HG02588 (cell line): ENCODE measurements at regions not wholly inside any gene's neighbourhood (a gene's known extent, or its start where the extent isn't known, plus 50 kb on each side); places are given as distances from the start of the nearest gene placed in this dataset.
"Not testable (repeated sequence)": the region's sequence is repeated elsewhere in the genome, so short reads cannot be mapped to it uniquely, and the experiment has no call there.

ENCODE experiments used
- ATAC-seq: cut with Tn5 transposase; IDR thresholded peaks from one replicate; pipeline ENCODE4 v1.9.1; 2021; ENCODE audit warnings: mild to moderate bottlenecking, moderate library complexity; ENCODE audit not compliant: unreplicated experiment

GRCh38 chr6:53446151-53446550 lies 97.4 kb upstream of the ELOVL5 start:
- no peak for ATAC-seq

DNA sequence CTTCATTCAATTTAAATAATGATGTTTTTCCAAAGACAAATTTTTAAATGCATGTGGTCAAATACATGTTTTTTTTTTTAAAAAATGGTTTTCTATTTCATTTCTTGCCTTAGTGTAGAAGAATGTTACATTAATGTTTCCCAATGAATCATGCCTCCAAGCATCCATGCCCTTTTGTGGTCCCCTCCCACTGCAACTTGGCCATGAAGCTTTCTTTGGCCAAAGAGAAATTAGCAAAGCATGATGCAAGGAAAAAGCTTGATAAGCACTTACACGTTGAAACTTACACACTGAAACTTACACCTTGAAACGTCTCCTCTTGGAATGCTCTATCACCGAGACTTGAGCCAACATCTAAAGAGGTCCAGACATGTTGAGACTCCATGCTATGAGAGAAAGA lies 93.0 kb upstream of the ELOVL5 start:
- no peak for ATAC-seq

DNA sequence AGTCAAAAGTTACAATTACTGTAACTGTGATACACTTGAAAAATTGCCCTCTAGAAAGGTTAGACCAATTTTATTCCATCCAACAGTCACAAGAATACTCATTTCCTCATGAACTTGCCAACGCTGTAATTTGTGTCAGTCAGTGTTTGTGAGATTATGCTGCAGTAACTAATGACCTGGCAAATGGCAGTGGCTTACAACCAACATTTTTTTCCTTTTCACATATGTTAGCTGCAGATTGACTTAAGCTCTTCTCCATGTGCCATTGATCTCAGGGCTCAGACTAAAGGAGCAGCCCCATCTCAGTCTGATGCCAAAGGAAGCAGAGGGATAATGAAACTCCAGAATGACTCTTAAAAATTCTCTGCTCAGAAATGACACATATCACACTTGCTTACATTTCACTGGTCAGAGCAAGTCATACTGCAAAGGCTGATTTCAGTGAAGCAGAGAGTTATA lies 92.3 kb upstream of the ELOVL5 start:
- ATAC-seq, result no peak

DNA sequence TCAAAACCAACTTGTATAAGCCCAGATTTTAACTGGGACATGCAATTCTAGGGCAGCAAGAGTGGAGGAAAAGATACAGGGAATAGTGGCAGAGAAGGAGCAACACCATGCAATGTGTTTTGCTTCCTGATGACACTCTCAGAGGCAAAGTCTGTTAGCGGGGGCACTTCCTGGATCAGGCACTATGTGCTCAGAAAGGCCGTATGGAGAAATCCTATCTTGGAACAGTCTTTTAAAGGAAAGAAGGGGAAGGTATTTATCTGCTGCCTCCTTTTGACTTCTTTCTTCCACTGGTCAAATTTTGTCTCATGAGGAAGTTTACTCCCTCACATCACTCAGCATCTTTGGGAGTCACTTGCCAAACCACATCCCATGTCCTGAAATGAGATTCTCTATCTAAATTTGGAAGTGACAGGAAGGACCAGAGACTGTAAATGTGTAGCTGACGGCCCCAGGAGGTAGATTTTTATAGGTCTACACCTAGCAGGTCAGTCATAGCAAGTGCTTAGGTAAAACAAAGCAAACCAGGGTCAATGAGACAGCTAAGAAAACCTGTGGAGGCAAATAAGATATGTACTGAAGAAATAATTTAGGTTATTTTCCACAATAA lies 91.7 kb upstream of the ELOVL5 start:
- ATAC-seq, result no peak

- ATAC-seq, result no peak
Measured at GRCh38 chr6:53439556-53439955, 90.8 kb upstream of the ELOVL5 start.

- no peak for ATAC-seq
Measured at GRCh38 chr6:53437557-53438202, 88.9 kb upstream of the ELOVL5 start.

DNA sequence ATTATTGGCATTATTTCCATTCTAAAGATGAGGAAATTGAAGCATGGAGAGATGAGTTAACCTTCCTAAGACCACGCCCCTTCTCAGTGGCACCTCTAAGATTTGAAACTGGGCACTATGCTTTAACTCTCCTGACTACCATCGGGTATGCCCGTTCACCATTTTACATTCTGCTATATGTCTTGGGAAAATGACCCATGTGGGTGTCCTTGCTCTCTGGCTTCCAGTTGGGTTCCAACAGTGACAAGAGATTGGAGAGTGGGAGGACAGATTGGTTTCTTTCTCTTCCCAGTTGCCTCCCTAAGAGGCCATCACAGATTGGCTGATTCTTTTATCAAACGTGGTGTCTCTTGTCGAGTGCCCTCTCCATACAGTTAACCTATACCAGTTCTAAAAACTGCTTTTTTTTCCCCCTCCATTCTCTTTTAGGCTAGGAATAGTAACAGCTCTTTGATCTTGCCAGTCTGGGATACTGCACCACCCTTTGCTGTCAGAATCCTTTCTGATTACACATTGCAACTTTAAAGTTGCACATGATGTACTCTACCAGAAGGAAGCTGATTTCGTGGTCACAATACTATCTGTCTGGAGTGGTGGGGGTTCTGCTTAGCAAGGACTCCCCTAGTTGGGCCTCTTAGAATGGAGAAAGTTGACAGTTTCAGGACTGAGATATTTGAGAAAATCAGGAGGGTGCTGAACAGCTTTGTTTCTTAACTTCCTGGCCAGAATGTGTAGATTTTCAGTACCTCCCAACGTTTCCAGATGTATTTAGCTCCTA lies 88.0 kb upstream of the ELOVL5 start:
- ATAC-seq, result no peak

- ATAC-seq, result no peak
Measured at GRCh38 chr6:53433951-53434285, 85.2 kb upstream of the ELOVL5 start.

GRCh38 chr6:53433261-53433950 lies 84.7 kb upstream of the ELOVL5 start:
- no peak for ATAC-seq

- no peak for ATAC-seq
Measured at GRCh38 chr6:53432318-53433161, 83.8 kb upstream of the ELOVL5 start.

DNA sequence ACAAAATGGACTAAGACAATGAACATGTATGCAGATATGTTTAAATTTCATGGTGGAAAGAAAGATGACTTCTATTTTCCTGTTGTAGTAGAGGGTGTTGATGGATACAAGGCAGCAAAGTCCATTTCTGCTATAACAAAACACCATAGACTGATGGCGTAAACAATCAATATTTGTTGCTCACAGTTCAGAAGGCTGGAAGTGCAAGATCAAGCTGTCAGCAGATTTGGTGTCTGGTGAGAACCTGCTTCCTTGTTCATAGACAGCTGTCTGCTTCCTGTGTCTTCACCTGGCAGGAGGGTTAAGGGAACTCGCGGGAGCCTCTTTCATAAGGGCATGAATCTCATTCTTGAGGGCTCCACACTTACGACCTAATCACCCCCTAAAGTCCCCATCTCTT lies 83.0 kb upstream of the ELOVL5 start:
- no peak for ATAC-seq

- no peak for ATAC-seq
Measured at GRCh38 chr6:53429401-53429800, 80.7 kb upstream of the ELOVL5 start.

DNA sequence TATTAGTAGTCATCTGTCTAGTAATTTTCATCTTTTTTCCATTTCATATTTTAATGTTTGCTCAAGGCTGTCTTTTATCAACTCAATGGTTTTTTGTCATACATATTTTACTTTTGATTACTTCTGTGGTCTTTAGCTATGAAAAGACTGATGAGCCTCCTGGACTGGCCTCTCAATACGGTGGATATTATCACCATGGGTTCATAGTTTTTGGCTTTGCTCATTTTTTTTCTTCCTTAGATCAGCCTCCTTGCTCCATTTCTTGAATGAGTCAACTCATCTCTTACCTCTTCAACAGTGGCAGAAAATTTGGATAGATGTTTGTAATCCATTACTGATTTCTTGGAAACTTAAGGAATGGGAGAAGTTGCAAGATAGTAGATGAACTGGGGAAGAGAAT lies 80.1 kb upstream of the ELOVL5 start:
- ATAC-seq, result no peak

- peak; percentile 84 for ATAC-seq
Measured at GRCh38 chr6:53426667-53427270, 78.0 kb upstream of the ELOVL5 start.

GRCh38 chr6:53426117-53426516 lies 77.4 kb upstream of the ELOVL5 start:
- no peak for ATAC-seq

DNA sequence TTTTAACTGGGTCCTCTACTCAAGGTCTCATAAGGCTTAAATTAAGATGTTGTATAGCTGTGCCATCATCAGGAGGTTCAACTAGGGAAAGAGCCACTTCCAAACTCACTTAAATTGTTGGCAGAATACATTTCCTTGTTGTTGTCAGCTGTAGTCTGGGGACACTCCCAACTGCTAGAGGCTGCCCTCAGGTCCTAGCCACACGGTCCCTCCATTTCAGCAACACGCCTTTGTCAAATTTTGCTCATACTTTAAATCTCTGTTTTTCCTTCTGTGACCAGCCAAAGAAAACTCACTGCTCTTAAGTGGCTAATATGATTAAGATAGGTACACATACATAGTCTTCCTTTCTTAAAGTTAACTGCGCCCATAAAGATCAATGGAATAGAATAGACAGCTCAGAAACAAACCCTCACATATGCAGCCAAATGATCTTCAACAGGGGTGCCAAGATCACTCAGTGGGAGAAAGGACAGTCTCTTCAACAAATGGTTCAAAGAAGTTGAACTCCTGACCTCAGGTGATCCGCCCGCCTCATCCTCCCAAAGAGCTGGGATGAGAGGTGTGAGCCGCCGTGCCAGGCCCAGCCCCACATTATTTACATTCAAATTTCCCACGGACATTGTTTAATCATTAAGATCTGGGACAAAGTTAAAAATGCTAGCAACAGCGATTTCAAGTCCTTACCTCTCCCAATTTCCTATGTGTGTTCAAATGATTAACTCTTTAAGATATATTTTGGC lies 76.4 kb upstream of the ELOVL5 start:
- ATAC-seq, result no peak

GRCh38 chr6:53424300-53424699 lies 75.5 kb upstream of the ELOVL5 start:
- ATAC-seq, result no peak

DNA sequence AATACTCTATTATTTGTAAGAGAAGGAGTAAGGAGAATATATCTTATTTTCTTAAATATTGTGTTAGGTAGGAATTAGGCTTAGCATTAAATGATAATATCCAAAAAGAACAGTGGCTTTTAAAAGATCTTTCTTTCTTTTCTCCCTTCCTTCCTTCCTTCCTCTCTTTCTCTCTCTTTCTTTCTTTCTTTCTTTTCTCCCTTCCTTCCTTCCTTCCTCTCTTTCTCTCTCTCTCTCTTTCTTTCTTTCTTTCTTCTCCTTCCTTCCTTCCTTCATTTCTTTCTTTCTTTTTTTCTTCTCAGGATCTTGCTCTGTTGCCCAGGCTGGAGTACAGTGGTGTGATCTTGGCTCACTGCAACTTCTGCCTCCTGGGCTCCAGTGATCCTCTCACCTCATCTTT lies 74.8 kb upstream of the ELOVL5 start:
- not testable (repeated sequence) for ATAC-seq

- ATAC-seq, result no peak
Measured at GRCh38 chr6:53419026-53419425, 70.3 kb upstream of the ELOVL5 start.

GRCh38 chr6:53418288-53418687 lies 69.5 kb upstream of the ELOVL5 start:
- no peak for ATAC-seq
